ENCODE measurements at regions not wholly inside any gene's neighbourhood (a gene's known extent, or its start where the extent isn't known, plus 50 kb on each side); places are given as distances from the start of the nearest gene placed in this dataset.

- DNase-seq (ENCODE audit: low read depth in 2 of 2), result no peak
Observed at GRCh38 chr17:45715787-45716186, 68.3 kb upstream of the CRHR1 start.

GRCh38 chr17:45718791-45719190 is 65.3 kb upstream of the CRHR1 start:
- DNase-seq (ENCODE audit: low read depth in 2 of 2), result no peak

GRCh38 chr17:45719335-45720071 is 64.6 kb upstream of the CRHR1 start:
- DNase-seq (ENCODE audit: low read depth in 2 of 2), result no peak

GRCh38 chr17:45720386-45720785 is 63.7 kb upstream of the CRHR1 start:
- no peak for DNase-seq (ENCODE audit: low read depth in 2 of 2)

- DNase-seq (ENCODE audit: low read depth in 2 of 2), result no peak
Observed at GRCh38 chr17:45722161-45722560, 62.0 kb upstream of the CRHR1 start.

GRCh38 chr17:45729294-45729907 is 54.7 kb upstream of the CRHR1 start:
- no peak for DNase-seq (ENCODE audit: low read depth in 2 of 2)

- DNase-seq (ENCODE audit: low read depth in 2 of 2), result no peak
Observed at GRCh38 chr17:45730192-45730591, 53.9 kb upstream of the CRHR1 start.

- DNase-seq (ENCODE audit: low read depth in 2 of 2), result no peak
Observed at GRCh38 chr17:45731459-45731858, 52.7 kb upstream of the CRHR1 start.

GRCh38 chr17:45732926-45733505 is 51.1 kb upstream of the CRHR1 start:
- no peak for DNase-seq (ENCODE audit: low read depth in 2 of 2)

GRCh38 chr17:45733781-45734180 is 50.3 kb upstream of the CRHR1 start:
- no peak for DNase-seq (ENCODE audit: low read depth in 2 of 2)
